GM21529 (cell line): ENCODE measurements at regions not wholly inside any gene's neighbourhood (a gene's known extent, or its start where the extent isn't known, plus 50 kb on each side); places are given as distances from the start of the nearest gene placed in this dataset.
"Not testable (repeated sequence)": the region's sequence is repeated elsewhere in the genome, so short reads cannot be mapped to it uniquely, and the experiment has no call there.

Experiments used
- ATAC-seq: cut with Tn5 transposase; IDR thresholded peaks from one replicate; pipeline ENCODE4 v1.9.1; 2021; ENCODE audit not compliant: unreplicated experiment

- ATAC-seq, result not testable (repeated sequence)
These were observed 765.4 kb downstream of the TAF11L14 start for GRCh38 chr5:18399461-18400327.

- no peak for ATAC-seq
These were observed 768.9 kb downstream of the TAF11L14 start for GRCh38 chr5:18403141-18403540.

GRCh38 chr5:18403941-18404438 is 769.7 kb downstream of the TAF11L14 start:
- no peak for ATAC-seq

GRCh38 chr5:18420711-18421110 is 786.5 kb downstream of the TAF11L14 start:
- ATAC-seq, result no peak

GRCh38 chr5:18433336-18433735 is 799.1 kb downstream of the TAF11L14 start:
- ATAC-seq, result no peak

GRCh38 chr5:18438126-18438525 is 803.9 kb downstream of the TAF11L14 start:
- ATAC-seq, result no peak

- ATAC-seq, result no peak
These were observed 821.3 kb downstream of the TAF11L14 start for GRCh38 chr5:18455521-18455920.

- ATAC-seq, result no peak
These were observed 823.0 kb downstream of the TAF11L14 start for GRCh38 chr5:18457255-18457654.

GRCh38 chr5:18461766-18462165 is 827.5 kb downstream of the TAF11L14 start:
- ATAC-seq, result no peak

- ATAC-seq, result peak; percentile 95
These were observed 831.8 kb downstream of the TAF11L14 start for GRCh38 chr5:18465833-18466681.

- ATAC-seq, result no peak
These were observed 832.5 kb downstream of the TAF11L14 start for GRCh38 chr5:18466731-18467130.

GRCh38 chr5:18471791-18472190 is 837.5 kb downstream of the TAF11L14 start:
- not testable (repeated sequence) for ATAC-seq

GRCh38 chr5:18483451-18483850 is 849.2 kb downstream of the TAF11L14 start:
- ATAC-seq, result no peak

GRCh38 chr5:18487928-18488480 is 853.7 kb downstream of the TAF11L14 start:
- ATAC-seq, result no peak

- no peak for ATAC-seq
These were observed 855.4 kb downstream of the TAF11L14 start for GRCh38 chr5:18489703-18490102.

GRCh38 chr5:18491349-18491748 is 857.1 kb downstream of the TAF11L14 start:
- no peak for ATAC-seq

GRCh38 chr5:18495157-18495556 is 860.9 kb downstream of the TAF11L14 start:
- no peak for ATAC-seq

- ATAC-seq, result no peak
These were observed 861.8 kb downstream of the TAF11L14 start for GRCh38 chr5:18496041-18496440.

- no peak for ATAC-seq
These were observed 862.8 kb downstream of the TAF11L14 start for GRCh38 chr5:18497089-18497488.

GRCh38 chr5:18503797-18504328 is 869.6 kb downstream of the TAF11L14 start:
- ATAC-seq, result no peak

- no peak for ATAC-seq
These were observed 872.9 kb downstream of the TAF11L14 start for GRCh38 chr5:18507114-18507513.
